Activated naive CD4-positive, alpha-beta T cell treated with anti-CD3 and anti-CD28 coated beads for 36 hours (primary cell): ENCODE measurements at regions not wholly inside any gene's neighbourhood (a gene's known extent, or its start where the extent isn't known, plus 50 kb on each side); places are given as distances from the start of the nearest gene placed in this dataset.

ENCODE experiments used
- CTCF ChIA-PET: fragments of 350-600 bp; sonication (Branson Sonifier 250); formaldehyde crosslinking; loops from one replicate; lab custom pipeline; 2021; ENCODE audit warnings: antibody characterized with exemption; lab: Charles Lee
- DNase-seq: peaks from one replicate; pipeline ENCODE4 v3.0.0-alpha.2; 2020
- H3K27ac Mint-ChIP-seq: one replicate; pipeline ENCODE4 v1.8.0; 2021; ENCODE audit warnings: mild to moderate bottlenecking, mixed read lengths
- H3K27me3 Mint-ChIP-seq: one replicate; pipeline ENCODE4 v1.8.0; 2021; ENCODE audit warnings: low read depth, mixed read lengths
- H3K36me3 Mint-ChIP-seq: one replicate; pipeline ENCODE4 v1.8.0; 2021; ENCODE audit warnings: low read depth, mixed read lengths
- H3K4me1 Mint-ChIP-seq: one replicate; pipeline ENCODE4 v1.8.0; 2021; ENCODE audit warnings: low read depth, mixed read lengths
- H3K4me3 Mint-ChIP-seq: one replicate; pipeline ENCODE4 v1.8.0; 2021; ENCODE audit warnings: mild to moderate bottlenecking, moderate library complexity, mixed read lengths
- H3K9me3 Mint-ChIP-seq: one replicate; pipeline ENCODE4 v1.8.0; 2021; ENCODE audit warnings: mixed read lengths
- intact Hi-C: fragments of 100-400 bp; cut with micrococcal nuclease; formaldehyde crosslinking; loops from one replicate; pipeline ENCODE4 v1.15.1; 2023

GRCh38 chr16:66287416-66287815, 79.1 kb upstream of the CDH5 start:
- CTCF ChIA-PET: no interaction called here
- Mint-ChIP-seq H3K4me3 (no peak overlapping the region), H3K27me3 (peaks cover 2% of the 10 kb centered on the region), H3K27ac (no peak overlapping the region), H3K9me3 (no peaks in the 10 kb centered on the region), H3K4me1 (no peaks in the 10 kb centered on the region), H3K36me3 (no peaks in the 10 kb centered on the region)
- no peak for DNase-seq
- intact Hi-C loops: no loop called here

GRCh38 chr16:66286527-66286926, 80.0 kb upstream of the CDH5 start:
- Mint-ChIP-seq H3K4me1 (no peaks in the 10 kb centered on the region), H3K36me3 (no peaks in the 10 kb centered on the region), H3K27me3 (no peaks in the 10 kb centered on the region), H3K27ac (no peak overlapping the region), H3K9me3 (no peaks in the 10 kb centered on the region), H3K4me3 (no peak overlapping the region)
- CTCF ChIA-PET: no interaction called here
- DNase-seq: no peak
- intact Hi-C loops: no loop called here

- peaks cover 8% of the 10 kb centered on the region for H3K9me3 Mint-ChIP-seq
- H3K27me3 Mint-ChIP-seq: peaks cover 5% of the 10 kb centered on the region
- H3K27ac Mint-ChIP-seq: no peak overlapping the region
- H3K4me3 Mint-ChIP-seq: no peak overlapping the region
- H3K4me1 Mint-ChIP-seq: peaks cover 2% of the 10 kb centered on the region
- no peak for DNase-seq
- intact Hi-C loops: no loop called here
- no peaks in the 10 kb centered on the region for H3K36me3 Mint-ChIP-seq
- CTCF ChIA-PET: interaction anchor here (0.8 to 4.3 kb wide), 2 partner anchors 35 to 39 kb away, joined by 4 to 13 read pairs; no protein-coding TSS in a partner anchor
These were observed 87.8 kb upstream of the CDH5 start for GRCh38 chr16:66278604-66279262.

GRCh38 chr16:66278111-66278531, 88.4 kb upstream of the CDH5 start:
- peaks cover 2% of the 10 kb centered on the region for H3K4me1 Mint-ChIP-seq
- intact Hi-C loops: no loop called here

GRCh38 chr16:66277311-66278070, 89.0 kb upstream of the CDH5 start:
- no peak for DNase-seq
- Mint-ChIP-seq H3K27ac (no peak overlapping the region), H3K4me1 (peaks cover 2% of the 10 kb centered on the region), H3K4me3 (no peak overlapping the region), H3K9me3 (peaks cover 8% of the 10 kb centered on the region), H3K36me3 (no peaks in the 10 kb centered on the region), H3K27me3 (peaks cover 5% of the 10 kb centered on the region)
- intact Hi-C loops: no loop called here
- CTCF ChIA-PET: interaction anchor here (0.6 to 4.3 kb wide), 2 partner anchors 37 to 42 kb away, joined by 3 to 13 read pairs; no protein-coding TSS in a partner anchor

More at GRCh38 chr16:66278111-66278531, 88.4 kb upstream of the CDH5 start:
- no peak overlapping the region for H3K4me3 Mint-ChIP-seq
- DNase-seq: no peak
- CTCF ChIA-PET: interaction anchor here (4.3 kb wide), 1 partner anchor 36 kb away, joined by 13 read pairs; no protein-coding TSS in a partner anchor
- H3K9me3 Mint-ChIP-seq: peaks cover 8% of the 10 kb centered on the region
- H3K27me3 Mint-ChIP-seq: peaks cover 5% of the 10 kb centered on the region
- H3K36me3 Mint-ChIP-seq: no peaks in the 10 kb centered on the region
- no peak overlapping the region for H3K27ac Mint-ChIP-seq

- H3K27me3 Mint-ChIP-seq: peaks cover 6% of the 10 kb centered on the region
These were observed 90.6 kb upstream of the CDH5 start for GRCh38 chr16:66275775-66276428.

GRCh38 chr16:66274335-66275110, 92.0 kb upstream of the CDH5 start:
- intact Hi-C loops: loop anchor here (1.0 kb wide), 2 partner anchors 41 to 70 kb away; no protein-coding TSS in a partner anchor

More at GRCh38 chr16:66275775-66276428, 90.6 kb upstream of the CDH5 start:
- Mint-ChIP-seq H3K9me3 (peaks cover 8% of the 10 kb centered on the region), H3K4me1 (peaks cover 2% of the 10 kb centered on the region), H3K27ac (no peak overlapping the region), H3K36me3 (no peaks in the 10 kb centered on the region), H3K4me3 (no peak overlapping the region)
- intact Hi-C loops: no loop called here
- CTCF ChIA-PET: interaction anchor here (0.8 to 4.3 kb wide), 3 partner anchors 38 to 80 kb away, joined by 3 to 16 read pairs (median 13); no protein-coding TSS in a partner anchor
- peak; percentile 37 for DNase-seq

GRCh38 chr16:66273644-66274334, 92.7 kb upstream of the CDH5 start:
- Mint-ChIP-seq H3K9me3 (peaks cover 6% of the 10 kb centered on the region), H3K27me3 (peaks cover 8% of the 10 kb centered on the region), H3K4me1 (peaks cover 2% of the 10 kb centered on the region), H3K27ac (no peak overlapping the region), H3K36me3 (no peaks in the 10 kb centered on the region), H3K4me3 (no peak overlapping the region)
- CTCF ChIA-PET: interaction anchor here (0.9 to 1.8 kb wide), 3 partner anchors 41 to 196 kb away, joined by 3 to 4 read pairs (median 3); no protein-coding TSS in a partner anchor
- DNase-seq: no peak
- intact Hi-C loops: loop anchor here (1.0 kb wide), 2 partner anchors 42 to 71 kb away; no protein-coding TSS in a partner anchor

More at GRCh38 chr16:66274335-66275110, 92.0 kb upstream of the CDH5 start:
- H3K36me3 Mint-ChIP-seq: no peaks in the 10 kb centered on the region
- H3K27ac Mint-ChIP-seq: no peak overlapping the region
- peaks cover 2% of the 10 kb centered on the region for H3K4me1 Mint-ChIP-seq
- no peak for DNase-seq
- H3K27me3 Mint-ChIP-seq: peaks cover 7% of the 10 kb centered on the region
- CTCF ChIA-PET: interaction anchor here (0.6 to 1.9 kb wide), 5 partner anchors 43 to 197 kb away, joined by 3 to 16 read pairs (median 3); no protein-coding TSS in a partner anchor
- H3K9me3 Mint-ChIP-seq: peaks cover 8% of the 10 kb centered on the region
- no peak overlapping the region for H3K4me3 Mint-ChIP-seq

- peaks cover 12% of the 10 kb centered on the region for H3K27me3 Mint-ChIP-seq
These were observed 93.4 kb upstream of the CDH5 start for GRCh38 chr16:66273053-66273452.

GRCh38 chr16:66272461-66272860, 94.0 kb upstream of the CDH5 start:
- H3K4me3 Mint-ChIP-seq: no peak overlapping the region
- H3K9me3 Mint-ChIP-seq: peaks cover 3% of the 10 kb centered on the region
- no peak for DNase-seq
- CTCF ChIA-PET: interaction anchor here (0.9 to 1.8 kb wide), 2 partner anchors 42 to 69 kb away, joined by 3 to 4 read pairs; no protein-coding TSS in a partner anchor
- intact Hi-C loops: no loop called here
- peaks cover 16% of the 10 kb centered on the region for H3K27me3 Mint-ChIP-seq
- no peak overlapping the region for H3K27ac Mint-ChIP-seq
- H3K4me1 Mint-ChIP-seq: peaks cover 2% of the 10 kb centered on the region
- no peaks in the 10 kb centered on the region for H3K36me3 Mint-ChIP-seq

More at GRCh38 chr16:66273053-66273452, 93.4 kb upstream of the CDH5 start:
- Mint-ChIP-seq H3K4me1 (peaks cover 2% of the 10 kb centered on the region), H3K27ac (no peak overlapping the region), H3K4me3 (no peak overlapping the region), H3K9me3 (peaks cover 3% of the 10 kb centered on the region), H3K36me3 (no peaks in the 10 kb centered on the region)
- CTCF ChIA-PET: interaction anchor here (0.6 to 1.8 kb wide), 3 partner anchors 41 to 512 kb away, joined by 3 to 5 read pairs (median 4); no protein-coding TSS in a partner anchor
- DNase-seq: no peak
- intact Hi-C loops: no loop called here
